Activated CD8-positive, alpha-beta T cell treated with anti-CD3 and anti-CD28 coated beads for 36 hours (primary cell): ENCODE measurements at regions not wholly inside any gene's neighbourhood (a gene's known extent, or its start where the extent isn't known, plus 50 kb on each side); places are given as distances from the start of the nearest gene placed in this dataset.

ENCODE experiments used
- ATAC-seq: fragments of 200-7000 bp; cut with Tn5 transposase; one replicate; pipeline ENCODE4 v1.10.0; 2021; ENCODE audit warnings: mild to moderate bottlenecking, moderate library complexity
- CTCF ChIA-PET: fragments of 350-600 bp; sonication (Branson Sonifier 250); formaldehyde crosslinking; loops from one replicate; lab custom pipeline; 2021; ENCODE audit warnings: antibody characterized with exemption; lab: Charles Lee
- POLR2A ChIA-PET: fragments of 350-600 bp; sonication (Branson Sonifier 250); formaldehyde crosslinking; loops from one replicate; lab custom pipeline; 2021; ENCODE audit warnings: antibody characterized with exemption; lab: Charles Lee
- DNase-seq: peaks from one replicate; pipeline ENCODE4 v3.0.0-alpha.2; 2020
- H3K27ac Mint-ChIP-seq: one replicate; pipeline ENCODE4 v1.8.0; 2021; ENCODE audit warnings: mild to moderate bottlenecking, mixed read lengths
- H3K27me3 Mint-ChIP-seq: one replicate; pipeline ENCODE4 v1.8.0; 2021; ENCODE audit warnings: mixed read lengths
- H3K36me3 Mint-ChIP-seq: one replicate; pipeline ENCODE4 v1.8.0; 2021; ENCODE audit warnings: low read depth, mixed read lengths
- H3K4me1 Mint-ChIP-seq: one replicate; pipeline ENCODE4 v1.8.0; 2021; ENCODE audit warnings: low read depth, mixed read lengths
- H3K4me3 Mint-ChIP-seq: one replicate; pipeline ENCODE4 v1.8.0; 2021; ENCODE audit warnings: mild to moderate bottlenecking, moderate library complexity, mixed read lengths
- H3K9me3 Mint-ChIP-seq: one replicate; pipeline ENCODE4 v1.8.0; 2021; ENCODE audit warnings: mixed read lengths
- CTCF ChIP-seq: fragments of 200-600 bp; IDR thresholded peaks from one replicate; pipeline ENCODE4 v1.8.0; 2022; ENCODE audit warnings: antibody characterized with exemption, mild to moderate bottlenecking
- intact Hi-C: fragments of 100-400 bp; cut with micrococcal nuclease; formaldehyde crosslinking; loops from one replicate; pipeline ENCODE4 v1.10.0; 2022

DNA sequence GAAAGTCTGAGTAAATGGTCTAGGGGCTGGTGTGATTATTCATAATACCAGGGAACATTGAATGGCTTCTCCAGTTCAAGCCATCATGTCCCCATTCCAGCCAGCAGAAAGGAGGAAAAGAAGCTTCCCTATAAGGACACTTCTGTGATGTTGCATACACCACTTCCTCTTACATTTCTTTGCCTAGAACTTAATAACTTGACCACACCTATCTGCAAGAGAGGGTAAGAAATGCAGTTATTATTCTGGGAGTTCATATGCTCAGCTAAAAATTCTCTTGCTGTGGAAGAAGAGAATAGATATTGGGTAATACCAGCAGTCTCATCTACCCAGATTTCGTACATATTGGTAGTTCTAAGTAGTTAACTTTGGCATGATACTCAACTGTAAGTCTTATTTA lies 166.1 kb downstream of the SLC28A3 start:
- H3K27ac Mint-ChIP-seq: no peak overlapping the region
- H3K9me3 Mint-ChIP-seq: no peaks in the 10 kb centered on the region
- no peaks in the 10 kb centered on the region for H3K36me3 Mint-ChIP-seq
- ATAC-seq (no peak), DNase-seq (no peak)
- ChIA-PET POLR2A (no interaction called here), CTCF (interaction anchor here (1.1 to 3.4 kb wide), 7 partner anchors 10 to 230 kb away, joined by 3 to 43 read pairs (median 5); no protein-coding TSS in a partner anchor)
- intact Hi-C loops: loop anchor here (5.0 kb wide), 1 partner anchor 237 kb away; no protein-coding TSS in a partner anchor
- H3K4me1 Mint-ChIP-seq: no peaks in the 10 kb centered on the region
- H3K4me3 Mint-ChIP-seq: no peak overlapping the region
- no peak for TF ChIP-seq CTCF
- H3K27me3 Mint-ChIP-seq: no peaks in the 10 kb centered on the region

DNA sequence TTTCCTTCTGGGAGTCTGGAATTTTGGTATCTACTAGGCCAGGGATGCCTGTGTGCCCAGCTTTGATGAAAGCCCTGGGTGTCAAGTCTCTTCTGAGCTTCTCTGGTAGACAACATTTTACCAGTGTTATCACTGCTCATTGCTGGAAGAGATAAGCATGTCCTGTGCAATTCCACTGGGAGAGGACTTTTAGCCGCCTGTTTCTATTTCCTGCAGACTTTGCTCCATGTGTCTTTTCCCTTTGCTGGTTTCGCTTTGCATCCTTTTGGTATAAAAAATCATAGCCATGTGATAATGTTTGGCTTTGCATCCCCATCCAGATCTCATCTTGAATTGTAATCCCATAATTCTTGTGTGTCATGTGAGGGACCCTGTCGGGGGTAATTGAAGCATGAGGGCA lies 163.2 kb downstream of the SLC28A3 start:
- Mint-ChIP-seq H3K27me3 (peaks cover 3% of the 10 kb centered on the region), H3K9me3 (no peaks in the 10 kb centered on the region), H3K27ac (no peak overlapping the region), H3K4me3 (no peak overlapping the region), H3K4me1 (no peaks in the 10 kb centered on the region), H3K36me3 (no peaks in the 10 kb centered on the region)
- no peak for TF ChIP-seq CTCF
- DNase-seq: no peak
- intact Hi-C loops: no loop called here
- ATAC-seq: no peak
- ChIA-PET CTCF (no interaction called here), POLR2A (no interaction called here)

DNA sequence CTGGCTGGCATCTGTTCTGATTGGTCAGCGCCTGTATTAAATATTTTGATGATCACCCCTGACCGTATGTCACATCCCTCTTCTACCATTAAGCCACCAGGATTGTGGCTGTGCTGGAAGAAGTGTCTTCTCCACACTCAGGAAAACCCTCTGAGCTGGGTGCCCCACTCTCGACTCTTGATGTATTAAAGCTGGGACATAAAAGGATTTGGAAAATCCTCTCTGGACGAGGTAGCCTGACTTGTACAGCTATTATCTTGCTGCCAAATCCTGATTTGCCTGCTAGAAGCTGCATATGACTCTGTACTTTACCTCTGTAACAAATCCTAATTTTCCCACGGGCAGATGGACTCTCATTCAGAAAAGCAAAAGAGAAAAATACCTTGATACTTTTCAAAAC lies 161.0 kb downstream of the SLC28A3 start:
- H3K27ac Mint-ChIP-seq: no peak overlapping the region
- no peaks in the 10 kb centered on the region for H3K9me3 Mint-ChIP-seq
- H3K4me1 Mint-ChIP-seq: no peaks in the 10 kb centered on the region
- DNase-seq (no peak), ATAC-seq (no peak)
- intact Hi-C loops: no loop called here
- H3K4me3 Mint-ChIP-seq: no peak overlapping the region
- ChIA-PET CTCF (no interaction called here), POLR2A (no interaction called here)
- H3K36me3 Mint-ChIP-seq: no peaks in the 10 kb centered on the region
- peaks cover 6% of the 10 kb centered on the region for H3K27me3 Mint-ChIP-seq
- TF ChIP-seq CTCF: no peak

DNA sequence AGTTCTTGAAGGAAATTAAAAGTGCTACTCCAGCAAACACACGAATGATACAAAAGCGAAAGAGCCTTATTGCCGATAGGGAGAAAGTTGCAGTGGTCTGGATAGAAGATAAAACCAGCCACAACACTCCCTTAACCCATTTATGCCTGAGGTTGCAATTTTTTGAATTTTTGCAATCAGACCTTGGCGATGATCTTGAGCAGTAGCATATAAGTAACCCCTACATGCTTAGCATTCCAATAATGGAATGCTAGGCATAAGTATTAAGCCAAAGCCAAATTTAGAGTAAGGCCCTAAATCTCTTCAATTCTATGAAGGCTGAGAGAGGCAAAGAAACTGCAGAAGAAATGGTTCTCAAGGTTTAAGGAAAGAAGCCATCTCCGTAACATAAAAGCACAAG lies 153.5 kb downstream of the SLC28A3 start:
- no peak for TF ChIP-seq CTCF
- H3K4me3 Mint-ChIP-seq: no peak overlapping the region
- no peaks in the 10 kb centered on the region for H3K36me3 Mint-ChIP-seq
- DNase-seq: no peak
- CTCF ChIA-PET: interaction anchor here (6.5 kb wide), 1 partner anchor 14 kb away, joined by 43 read pairs; no protein-coding TSS in a partner anchor
- POLR2A ChIA-PET: no interaction called here
- H3K27ac Mint-ChIP-seq: no peak overlapping the region
- no peaks in the 10 kb centered on the region for H3K4me1 Mint-ChIP-seq
- peaks cover 10% of the 10 kb centered on the region for H3K27me3 Mint-ChIP-seq
- intact Hi-C loops: no loop called here
- no peak for ATAC-seq
- no peaks in the 10 kb centered on the region for H3K9me3 Mint-ChIP-seq

DNA sequence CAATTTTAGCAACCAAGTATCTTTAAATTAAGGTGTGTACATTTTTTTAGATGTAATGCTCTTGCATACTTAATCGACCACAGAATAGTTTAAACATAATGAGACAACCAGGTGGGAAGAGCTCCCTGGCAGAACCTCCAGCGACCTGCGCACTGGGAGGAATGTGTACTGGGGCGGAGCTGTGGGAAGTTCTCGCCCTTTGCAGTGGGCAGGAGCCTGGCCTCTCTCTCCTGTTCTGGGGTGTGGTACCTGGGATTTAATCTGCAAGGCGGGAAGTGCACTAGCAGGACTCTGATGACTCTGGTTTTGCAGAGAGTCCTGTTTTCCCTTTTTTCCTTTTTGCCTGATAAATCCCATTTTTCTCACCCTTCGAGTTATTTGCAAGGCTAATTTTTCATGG lies 150.7 kb downstream of the SLC28A3 start:
- H3K36me3 Mint-ChIP-seq: no peaks in the 10 kb centered on the region
- intact Hi-C loops: no loop called here
- H3K27me3 Mint-ChIP-seq: peaks cover 14% of the 10 kb centered on the region
- H3K27ac Mint-ChIP-seq: no peak overlapping the region
- DNase-seq (no peak), ATAC-seq (no peak)
- no peak overlapping the region for H3K4me3 Mint-ChIP-seq
- ChIA-PET POLR2A (no interaction called here), CTCF (interaction anchor here (1.1 kb wide), 1 partner anchor 17 kb away, joined by 3 read pairs; no protein-coding TSS in a partner anchor)
- TF ChIP-seq CTCF: no peak
- no peaks in the 10 kb centered on the region for H3K9me3 Mint-ChIP-seq
- H3K4me1 Mint-ChIP-seq: no peaks in the 10 kb centered on the region
